ENCODE measurements at regions not wholly inside any gene's neighbourhood (a gene's known extent, or its start where the extent isn't known, plus 50 kb on each side); places are given as distances from the start of the nearest gene placed in this dataset.
"Not testable (repeated sequence)": the region's sequence is repeated elsewhere in the genome, so short reads cannot be mapped to it uniquely, and the experiment has no call there.

DNA sequence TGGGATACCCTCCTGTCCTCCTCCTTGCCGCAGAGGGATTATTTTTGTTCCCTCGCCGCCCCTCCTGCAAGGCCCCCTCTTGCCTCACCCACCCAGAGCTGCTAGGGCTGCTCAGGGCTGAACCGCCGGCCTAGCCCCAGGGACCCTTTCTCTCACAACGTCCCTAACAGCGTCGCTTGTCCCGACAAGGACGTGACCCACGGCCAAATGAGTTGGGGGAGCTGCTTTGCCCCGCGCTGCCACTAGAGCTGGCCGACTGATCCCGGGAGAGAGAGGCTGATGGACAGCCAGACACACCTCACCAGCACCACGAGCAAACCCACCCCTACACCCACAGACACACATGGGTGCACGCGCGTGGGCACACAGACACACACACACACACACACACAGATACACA is 154.6 kb upstream of the ALG10B start:
- Histone ChIP-seq H3K9me3 (ENCODE audit: control insufficient read depth, low read depth, low read length) (peaks cover 64% of the 10 kb centered on the region), H3K27me3 (ENCODE audit: control insufficient read depth, insufficient read depth, low read length) (no peaks in the 10 kb centered on the region), H3K4me3 (ENCODE audit: low read length) (no peak overlapping the region)

DNA sequence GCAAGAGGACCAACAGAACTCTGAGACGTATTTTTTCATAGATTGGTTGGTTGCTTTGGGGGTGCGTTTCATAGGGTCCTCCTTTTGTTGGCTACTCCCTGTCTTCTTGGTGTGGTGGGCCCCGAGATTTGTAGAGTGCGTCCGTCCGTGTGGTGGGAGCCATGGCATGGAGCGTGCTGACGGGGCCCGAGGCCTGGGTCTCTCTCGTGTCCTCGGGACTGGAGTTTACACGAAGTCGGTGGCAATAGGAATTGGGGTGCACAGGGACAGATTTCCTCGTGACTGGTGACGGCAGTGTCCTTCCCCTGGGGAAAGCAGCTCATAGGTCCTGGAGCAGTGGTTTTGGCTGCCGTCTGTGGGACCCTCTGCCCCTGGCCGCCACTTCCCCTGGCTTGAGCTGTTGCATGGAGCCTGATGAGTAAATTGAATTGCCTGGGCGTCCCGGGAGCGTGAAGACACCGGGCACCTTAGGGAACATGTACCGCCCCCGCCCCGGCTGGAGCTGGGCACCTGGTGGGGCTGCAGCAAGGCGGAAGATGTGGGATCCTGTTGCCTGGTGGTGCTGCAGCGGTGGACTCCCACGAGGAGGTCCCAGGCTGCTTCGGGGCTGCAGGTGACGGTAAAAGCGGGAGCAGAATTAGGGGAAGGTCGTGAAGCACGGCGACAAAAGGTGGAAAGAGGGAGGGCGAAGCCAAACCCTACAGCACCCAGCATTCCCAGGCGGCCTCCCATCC is 153.7 kb upstream of the ALG10B start:
- no peaks in the 10 kb centered on the region for H3K27me3 ChIP-seq (ENCODE audit: control insufficient read depth, insufficient read depth, low read length)
- peaks cover 57% of the 10 kb centered on the region for H3K9me3 ChIP-seq (ENCODE audit: control insufficient read depth, low read depth, low read length)

More for the DNA sequence above, 154.6 kb upstream of the ALG10B start:
- Histone ChIP-seq H3K36me3 (ENCODE audit: control insufficient read depth, low read depth, low read length) (no peaks in the 10 kb centered on the region), H3K9ac (ENCODE audit: low read length) (no peak overlapping the region), H3K27ac (ENCODE audit: low read length) (no peak overlapping the region), H3K4me1 (ENCODE audit: control insufficient read depth, low read depth, low read length) (no peaks in the 10 kb centered on the region)

DNA sequence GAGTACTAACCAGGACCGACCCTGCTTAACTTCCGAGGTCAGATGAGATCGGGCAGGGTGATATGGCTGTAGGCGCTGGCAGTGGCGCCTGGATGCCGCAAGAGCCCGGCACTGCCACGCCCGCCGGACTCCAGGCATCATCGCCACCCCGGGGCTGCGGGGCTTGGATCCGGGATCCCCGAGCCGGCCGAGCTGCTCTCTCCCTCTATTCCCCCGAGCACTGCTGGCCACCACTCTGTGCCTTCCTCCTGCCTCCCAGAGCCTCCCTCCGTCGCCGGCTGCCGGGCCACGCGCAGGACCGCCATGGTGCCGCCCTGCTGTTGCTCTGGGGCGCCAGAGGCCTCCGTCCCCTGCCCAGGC is 153.2 kb upstream of the ALG10B start:
- Histone ChIP-seq H3K27me3 (ENCODE audit: control insufficient read depth, insufficient read depth, low read length) (no peaks in the 10 kb centered on the region), H3K27ac (ENCODE audit: low read length) (no peak overlapping the region), H3K36me3 (ENCODE audit: control insufficient read depth, low read depth, low read length) (no peaks in the 10 kb centered on the region), H3K4me1 (ENCODE audit: control insufficient read depth, low read depth, low read length) (no peaks in the 10 kb centered on the region), H3K9me3 (ENCODE audit: control insufficient read depth, low read depth, low read length) (peaks cover 54% of the 10 kb centered on the region), H3K4me3 (ENCODE audit: low read length) (no peak overlapping the region), H3K9ac (ENCODE audit: low read length) (no peak overlapping the region)

More for the DNA sequence above, 153.7 kb upstream of the ALG10B start:
- no peaks in the 10 kb centered on the region for H3K4me1 ChIP-seq (ENCODE audit: control insufficient read depth, low read depth, low read length)
- H3K4me3 ChIP-seq (ENCODE audit: low read length) = no peak overlapping the region
- H3K9ac ChIP-seq (ENCODE audit: low read length) = no peak overlapping the region
- no peak overlapping the region for H3K27ac ChIP-seq (ENCODE audit: low read length)
- no peaks in the 10 kb centered on the region for H3K36me3 ChIP-seq (ENCODE audit: control insufficient read depth, low read depth, low read length)

DNA sequence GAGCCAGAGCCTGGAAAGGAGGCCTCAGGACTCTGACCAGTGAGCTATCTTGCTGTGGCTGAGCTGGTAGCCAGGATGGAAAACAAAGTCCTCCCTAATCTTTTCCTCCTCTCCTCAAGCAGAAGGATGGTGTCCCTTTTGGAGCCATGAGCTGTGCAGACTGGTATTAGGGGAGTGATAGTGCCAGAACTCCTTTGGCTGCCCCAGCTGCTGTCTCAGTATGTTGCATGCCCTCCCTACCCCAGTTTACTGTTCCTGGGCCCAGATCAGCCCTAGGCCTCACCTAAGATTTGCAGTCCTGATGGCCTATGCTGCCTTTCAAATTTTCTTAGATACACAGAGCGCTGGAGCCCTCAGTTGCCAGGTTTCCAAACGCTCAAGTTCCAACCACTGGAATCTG is 150.3 kb upstream of the ALG10B start:
- no peaks in the 10 kb centered on the region for H3K36me3 ChIP-seq (ENCODE audit: control insufficient read depth, low read depth, low read length)
- H3K4me1 ChIP-seq (ENCODE audit: control insufficient read depth, low read depth, low read length) = no peaks in the 10 kb centered on the region
- H3K9me3 ChIP-seq (ENCODE audit: control insufficient read depth, low read depth, low read length) = peaks cover 55% of the 10 kb centered on the region
- H3K9ac ChIP-seq (ENCODE audit: low read length) = no peak overlapping the region
- H3K27me3 ChIP-seq (ENCODE audit: control insufficient read depth, insufficient read depth, low read length) = no peaks in the 10 kb centered on the region
- no peak overlapping the region for H3K4me3 ChIP-seq (ENCODE audit: low read length)
- no peak overlapping the region for H3K27ac ChIP-seq (ENCODE audit: low read length)

DNA sequence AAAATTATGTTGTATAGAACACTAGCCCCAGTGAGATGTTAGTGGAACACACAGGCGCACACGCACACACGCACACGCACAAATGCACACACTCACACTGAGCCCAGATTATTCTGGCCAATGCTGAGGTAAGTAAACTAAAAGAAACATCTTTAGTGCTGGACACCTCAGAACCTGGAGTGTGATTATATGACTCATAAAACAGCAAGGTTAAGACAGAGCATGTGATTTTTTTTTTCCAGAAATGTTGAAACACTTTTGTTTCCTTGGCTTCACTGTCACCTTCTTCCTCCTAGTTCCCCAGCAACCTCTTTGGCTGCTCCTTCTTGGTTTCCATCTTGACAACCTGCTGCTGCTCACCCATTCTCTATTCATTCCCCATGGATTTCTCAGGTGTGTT is 141.0 kb upstream of the ALG10B start:
- H3K27me3 ChIP-seq (ENCODE audit: control insufficient read depth, insufficient read depth, low read length) = no peaks in the 10 kb centered on the region
- H3K27ac ChIP-seq (ENCODE audit: low read length) = no peak overlapping the region
- H3K4me1 ChIP-seq (ENCODE audit: control insufficient read depth, low read depth, low read length) = no peaks in the 10 kb centered on the region
- H3K9ac ChIP-seq (ENCODE audit: low read length) = no peak overlapping the region
- peaks cover 80% of the 10 kb centered on the region for H3K9me3 ChIP-seq (ENCODE audit: control insufficient read depth, low read depth, low read length)
- no peak overlapping the region for H3K4me3 ChIP-seq (ENCODE audit: low read length)
- no peaks in the 10 kb centered on the region for H3K36me3 ChIP-seq (ENCODE audit: control insufficient read depth, low read depth, low read length)

DNA sequence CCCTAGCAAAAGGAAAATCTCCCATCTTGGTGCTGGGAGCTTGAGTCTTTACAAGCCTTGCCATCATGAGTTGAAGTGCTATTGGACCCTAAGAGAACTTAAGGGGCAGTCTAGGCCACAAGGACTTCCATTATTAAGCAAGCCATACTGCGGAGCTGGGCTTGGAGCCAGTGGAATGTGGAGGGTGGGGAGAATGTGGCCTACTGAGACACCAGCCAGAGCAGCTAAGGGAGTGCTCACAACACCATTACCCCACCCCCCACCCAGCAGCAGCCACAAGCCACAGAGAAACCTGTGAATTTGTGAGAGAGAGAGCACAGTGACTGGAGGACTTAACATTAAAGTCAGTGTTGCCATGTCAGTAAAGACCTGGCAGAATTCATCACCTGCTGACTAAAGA is 133.0 kb upstream of the ALG10B start:
- H3K27ac ChIP-seq (ENCODE audit: low read length); H3K27me3 ChIP-seq (ENCODE audit: control insufficient read depth, insufficient read depth, low read length); H3K9ac ChIP-seq (ENCODE audit: low read length); H3K36me3 ChIP-seq (ENCODE audit: control insufficient read depth, low read depth, low read length); H3K4me1 ChIP-seq (ENCODE audit: control insufficient read depth, low read depth, low read length); H3K4me3 ChIP-seq (ENCODE audit: low read length): not testable (repeated sequence)
- peaks cover 58% of the 10 kb centered on the region for H3K9me3 ChIP-seq (ENCODE audit: control insufficient read depth, low read depth, low read length)

DNA sequence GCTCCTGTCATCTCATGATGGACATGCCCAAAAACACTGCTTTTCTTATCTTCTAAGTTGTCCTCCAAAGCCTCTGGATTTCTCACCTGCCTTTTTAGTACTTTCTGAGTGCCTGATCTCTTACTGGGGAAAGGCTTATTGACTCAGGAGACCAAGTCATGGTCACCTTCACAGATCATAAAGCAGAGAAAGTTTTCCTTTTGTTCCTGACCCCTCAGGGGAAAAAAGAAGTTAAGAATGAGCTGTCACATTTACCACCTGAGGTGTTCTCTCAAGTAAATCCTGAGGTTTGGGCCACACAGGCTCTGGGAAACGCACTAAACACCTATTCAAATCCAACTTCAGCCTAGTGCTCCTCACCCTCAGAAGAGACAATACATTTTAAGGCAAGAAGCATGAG is 119.3 kb upstream of the ALG10B start:
- H3K36me3 ChIP-seq (ENCODE audit: control insufficient read depth, low read depth, low read length); H3K4me1 ChIP-seq (ENCODE audit: control insufficient read depth, low read depth, low read length); H3K9ac ChIP-seq (ENCODE audit: low read length); H3K27me3 ChIP-seq (ENCODE audit: control insufficient read depth, insufficient read depth, low read length); H3K4me3 ChIP-seq (ENCODE audit: low read length); H3K27ac ChIP-seq (ENCODE audit: low read length): not testable (repeated sequence)
- H3K9me3 ChIP-seq (ENCODE audit: control insufficient read depth, low read depth, low read length) = peaks cover 46% of the 10 kb centered on the region

DNA sequence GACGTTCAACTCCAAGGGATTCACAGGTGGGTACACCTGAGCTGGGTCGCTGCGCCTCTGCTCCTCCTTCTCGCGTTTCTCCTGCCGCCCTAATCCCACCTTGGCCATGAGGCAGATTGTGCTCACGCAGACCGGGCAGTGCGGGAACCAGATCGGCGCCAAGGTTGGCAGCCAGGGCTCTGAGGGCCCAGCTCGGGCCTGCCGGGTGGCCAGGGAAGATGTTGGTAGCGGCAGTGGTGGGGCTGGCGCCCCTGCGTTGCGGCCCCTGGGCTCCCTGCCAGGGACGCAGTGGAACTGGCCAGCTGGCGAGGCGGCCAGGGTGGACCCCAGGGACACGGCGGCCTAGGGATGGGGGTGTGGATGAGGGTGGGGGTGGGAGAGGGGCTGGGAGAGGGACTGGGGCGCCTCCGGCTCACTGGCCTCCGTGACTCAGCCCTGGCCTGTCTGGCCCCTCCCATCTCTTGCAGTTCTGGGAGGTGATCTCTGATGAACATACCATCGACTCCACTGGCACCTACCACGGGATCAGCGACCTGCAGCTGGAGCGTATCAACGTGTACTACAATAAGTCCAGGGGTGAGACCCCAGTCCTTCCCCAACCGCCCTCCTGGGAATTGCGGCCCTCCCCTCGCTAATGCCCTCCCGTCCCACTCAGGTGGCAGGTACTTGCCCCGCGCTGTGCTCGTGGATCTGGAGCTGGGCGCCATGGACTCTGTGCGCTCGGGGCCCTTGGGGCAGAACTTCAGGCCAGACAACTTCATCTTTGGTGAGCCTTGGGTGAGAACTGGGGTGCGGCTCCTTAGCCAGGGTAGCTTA is 114.9 kb upstream of the ALG10B start:
- Histone ChIP-seq H3K27ac (ENCODE audit: low read length) (no peak overlapping the region), H3K9ac (ENCODE audit: low read length) (no peak overlapping the region), H3K4me3 (ENCODE audit: low read length) (no peak overlapping the region), H3K4me1 (ENCODE audit: control insufficient read depth, low read depth, low read length) (no peaks in the 10 kb centered on the region), H3K27me3 (ENCODE audit: control insufficient read depth, insufficient read depth, low read length) (no peaks in the 10 kb centered on the region), H3K9me3 (ENCODE audit: control insufficient read depth, low read depth, low read length) (peaks cover 63% of the 10 kb centered on the region), H3K36me3 (ENCODE audit: control insufficient read depth, low read depth, low read length) (no peaks in the 10 kb centered on the region)

DNA sequence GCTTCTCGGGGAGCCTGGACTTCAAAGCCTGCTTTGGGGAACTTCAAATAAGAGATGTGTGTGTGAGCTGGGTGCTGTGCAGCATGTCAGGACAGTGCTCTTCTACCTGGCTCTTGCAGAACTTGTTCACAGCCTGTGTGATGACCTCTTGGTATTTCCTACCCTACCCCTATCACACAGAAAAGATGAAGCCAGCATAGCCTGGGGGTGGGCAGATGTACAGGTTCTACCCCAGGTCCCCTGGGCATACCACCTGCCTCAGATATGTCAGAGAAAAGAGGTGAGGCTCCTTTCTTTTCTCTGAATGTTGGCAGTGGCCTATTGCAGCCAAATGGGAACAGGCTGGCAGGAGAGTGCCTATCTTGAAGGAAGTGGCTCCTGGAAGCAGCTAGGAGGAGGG is 111.7 kb upstream of the ALG10B start:
- Histone ChIP-seq H3K9me3 (ENCODE audit: control insufficient read depth, low read depth, low read length) (peaks cover 57% of the 10 kb centered on the region), H3K27ac (ENCODE audit: low read length) (no peak overlapping the region), H3K4me1 (ENCODE audit: control insufficient read depth, low read depth, low read length) (no peaks in the 10 kb centered on the region), H3K4me3 (ENCODE audit: low read length) (no peak overlapping the region), H3K9ac (ENCODE audit: low read length) (no peak overlapping the region), H3K27me3 (ENCODE audit: control insufficient read depth, insufficient read depth, low read length) (no peaks in the 10 kb centered on the region), H3K36me3 (ENCODE audit: control insufficient read depth, low read depth, low read length) (no peaks in the 10 kb centered on the region)

DNA sequence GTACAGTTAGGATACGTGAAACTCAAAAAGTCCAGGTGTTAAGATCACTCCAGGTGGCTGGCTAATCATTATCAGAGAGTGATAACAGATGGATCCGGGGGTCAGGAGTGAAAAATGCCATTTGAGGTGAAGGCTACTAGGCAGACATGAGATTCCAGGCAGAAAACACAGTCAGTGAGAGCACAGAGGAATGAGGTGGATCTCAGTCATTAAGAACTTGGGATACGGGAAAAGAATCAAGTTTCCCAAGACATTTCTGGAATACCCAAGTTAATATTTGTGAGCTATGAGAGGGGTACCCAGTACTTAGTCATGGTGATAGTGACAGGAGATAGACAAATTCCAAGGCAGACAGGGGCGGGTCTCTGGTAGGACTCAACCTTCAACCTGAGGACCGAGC is 94.6 kb upstream of the ALG10B start:
- Histone ChIP-seq H3K4me3 (ENCODE audit: low read length) (no peak overlapping the region), H3K4me1 (ENCODE audit: control insufficient read depth, low read depth, low read length) (no peaks in the 10 kb centered on the region), H3K9me3 (ENCODE audit: control insufficient read depth, low read depth, low read length) (peaks cover 57% of the 10 kb centered on the region), H3K36me3 (ENCODE audit: control insufficient read depth, low read depth, low read length) (no peaks in the 10 kb centered on the region), H3K27me3 (ENCODE audit: control insufficient read depth, insufficient read depth, low read length) (no peaks in the 10 kb centered on the region), H3K9ac (ENCODE audit: low read length) (no peak overlapping the region), H3K27ac (ENCODE audit: low read length) (no peak overlapping the region)

DNA sequence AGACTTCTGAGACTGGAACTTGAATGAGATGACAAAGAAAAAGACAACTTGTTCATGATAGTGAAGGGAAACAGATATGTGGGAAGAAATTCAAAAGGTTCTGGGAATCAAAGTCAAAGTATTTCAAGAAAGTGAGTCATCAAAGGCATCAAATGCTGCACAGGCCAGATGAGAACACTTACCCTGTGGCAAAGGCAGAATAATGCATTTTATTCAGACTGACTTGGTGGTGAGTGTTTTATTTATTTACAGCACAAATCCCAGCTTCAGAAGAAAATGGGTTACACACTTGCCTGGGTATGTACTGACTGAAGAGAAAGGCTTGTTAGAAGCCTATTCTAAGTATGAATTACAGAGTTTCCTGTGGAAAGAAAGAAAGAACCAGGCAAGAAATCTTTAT is 78.2 kb upstream of the ALG10B start:
- not testable (repeated sequence) for H3K4me1 ChIP-seq (ENCODE audit: control insufficient read depth, low read depth, low read length); H3K9ac ChIP-seq (ENCODE audit: low read length); H3K4me3 ChIP-seq (ENCODE audit: low read length); H3K36me3 ChIP-seq (ENCODE audit: control insufficient read depth, low read depth, low read length); H3K27ac ChIP-seq (ENCODE audit: low read length); H3K27me3 ChIP-seq (ENCODE audit: control insufficient read depth, insufficient read depth, low read length)
- H3K9me3 ChIP-seq (ENCODE audit: control insufficient read depth, low read depth, low read length) = peaks cover 67% of the 10 kb centered on the region

DNA sequence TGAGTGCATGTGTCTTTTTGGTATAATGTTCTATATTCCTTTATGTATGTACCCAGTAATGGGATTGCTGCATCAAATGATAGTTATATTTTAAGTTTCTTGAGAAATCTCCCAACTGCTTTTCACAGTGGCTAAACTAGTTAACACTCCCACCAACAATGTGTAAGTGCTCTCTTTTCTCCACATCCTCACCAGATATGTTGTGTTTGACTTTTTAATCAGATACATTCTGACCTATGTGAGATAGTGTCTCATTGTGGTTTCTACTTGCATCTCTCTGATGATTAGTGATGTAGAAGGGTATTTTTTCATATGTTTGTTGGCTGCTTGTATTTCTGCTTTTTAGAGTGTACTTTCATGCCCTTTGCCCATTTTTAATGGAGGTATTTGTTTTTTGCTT is 62.8 kb upstream of the ALG10B start:
- H3K9me3 ChIP-seq (ENCODE audit: control insufficient read depth, low read depth, low read length) = peaks cover 82% of the 10 kb centered on the region
- no peaks in the 10 kb centered on the region for H3K27me3 ChIP-seq (ENCODE audit: control insufficient read depth, insufficient read depth, low read length)
- no peak overlapping the region for H3K27ac ChIP-seq (ENCODE audit: low read length)
- H3K4me3 ChIP-seq (ENCODE audit: low read length) = no peak overlapping the region
- no peak overlapping the region for H3K9ac ChIP-seq (ENCODE audit: low read length)
- no peaks in the 10 kb centered on the region for H3K36me3 ChIP-seq (ENCODE audit: control insufficient read depth, low read depth, low read length)
- H3K4me1 ChIP-seq (ENCODE audit: control insufficient read depth, low read depth, low read length) = no peaks in the 10 kb centered on the region
